ENCODE measurements at regions not wholly inside any gene's neighbourhood (a gene's known extent, or its start where the extent isn't known, plus 50 kb on each side); places are given as distances from the start of the nearest gene placed in this dataset.

DNA sequence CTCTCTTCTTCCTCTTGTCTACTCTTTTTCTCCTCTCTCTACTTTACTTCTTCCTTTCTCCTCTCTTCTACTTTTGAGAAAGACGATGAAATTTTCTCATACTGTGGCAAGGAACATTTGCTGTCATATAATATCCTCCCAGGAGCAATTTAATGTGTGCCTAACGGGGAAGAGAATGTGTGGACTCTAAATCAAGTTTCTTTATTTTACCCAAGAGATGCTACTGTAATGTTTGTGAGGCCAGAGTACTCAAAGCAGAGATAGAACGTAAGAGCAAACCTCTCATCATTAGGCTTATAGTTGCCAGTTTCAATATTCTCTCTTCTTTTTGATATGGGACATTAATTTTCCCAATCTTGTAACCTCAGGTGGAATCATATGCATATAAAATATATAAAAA is 801.4 kb downstream of the BCKDHB start:
- Histone ChIP-seq H4K20me1 (ENCODE audit: insufficient read depth, low read length) (no peaks in the 10 kb centered on the region), H3K4me2 (replicated peaks; ENCODE audit: extremely low read depth, low read length, poor library complexity, severe bottlenecking) (no peak overlapping the region), H3K36me3 (replicated peaks in 1 of 2; ENCODE audit: control insufficient read depth in 1 of 2, insufficient read depth in 2 of 2, low read length in 2 of 2) (no peaks in the 10 kb centered on the region), H3K4me3 (replicated peaks in 1 of 3; ENCODE audit: low read depth in 2 of 3, low read length in 3 of 3) (no peak overlapping the region), H3K4me1 (ENCODE audit: control insufficient read depth in 1 of 2, insufficient read depth in 2 of 2, low read length in 2 of 2) (no peaks in the 10 kb centered on the region), H2AFZ (ENCODE audit: insufficient read depth, low read depth, low read length, poor library complexity, severe bottlenecking) (no peak overlapping the region), H3K9me3 (replicated peaks in 1 of 2; ENCODE audit: control insufficient read depth in 1 of 2, insufficient read depth in 1 of 2, low read length in 2 of 2) (no peaks in the 10 kb centered on the region), H3K27ac (ENCODE audit: low read depth in 1 of 2, low read length in 2 of 2) (no peak overlapping the region), H3K79me2 (ENCODE audit: insufficient read depth, low read length) (no peaks in the 10 kb centered on the region), H3K9ac (ENCODE audit: insufficient read depth, low read length, poor library complexity, severe bottlenecking) (no peak overlapping the region), H3K27me3 (ENCODE audit: control insufficient read depth in 2 of 2, insufficient read depth in 2 of 2, low read length in 2 of 2) (no peaks in the 10 kb centered on the region)
- H3K27ac Mint-ChIP-seq, result no peak overlapping the region
- no CpG with 5 or more reads among the region's 3 CpGs for WGBS (ENCODE audit: insufficient coverage)
- TF ChIP-seq, protein P1, sequence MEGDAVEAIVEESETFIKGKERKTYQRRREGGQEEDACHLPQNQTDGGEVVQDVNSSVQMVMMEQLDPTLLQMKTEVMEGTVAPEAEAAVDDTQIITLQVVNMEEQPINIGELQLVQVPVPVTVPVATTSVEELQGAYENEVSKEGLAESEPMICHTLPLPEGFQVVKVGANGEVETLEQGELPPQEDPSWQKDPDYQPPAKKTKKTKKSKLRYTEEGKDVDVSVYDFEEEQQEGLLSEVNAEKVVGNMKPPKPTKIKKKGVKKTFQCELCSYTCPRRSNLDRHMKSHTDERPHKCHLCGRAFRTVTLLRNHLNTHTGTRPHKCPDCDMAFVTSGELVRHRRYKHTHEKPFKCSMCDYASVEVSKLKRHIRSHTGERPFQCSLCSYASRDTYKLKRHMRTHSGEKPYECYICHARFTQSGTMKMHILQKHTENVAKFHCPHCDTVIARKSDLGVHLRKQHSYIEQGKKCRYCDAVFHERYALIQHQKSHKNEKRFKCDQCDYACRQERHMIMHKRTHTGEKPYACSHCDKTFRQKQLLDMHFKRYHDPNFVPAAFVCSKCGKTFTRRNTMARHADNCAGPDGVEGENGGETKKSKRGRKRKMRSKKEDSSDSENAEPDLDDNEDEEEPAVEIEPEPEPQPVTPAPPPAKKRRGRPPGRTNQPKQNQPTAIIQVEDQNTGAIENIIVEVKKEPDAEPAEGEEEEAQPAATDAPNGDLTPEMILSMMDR (IDR thresholded peaks at IDR 0.05), result no peak
- H3K4me3 Mint-ChIP-seq, result no peak overlapping the region
- DNase-seq, result no peak
- H3K27me3 Mint-ChIP-seq (ENCODE audit: low read depth in 3 of 3), result no peaks in the 10 kb centered on the region
- H3K4me1 Mint-ChIP-seq, result no peaks in the 10 kb centered on the region
- intact Hi-C loops (cut with micrococcal nuclease), result no loop called here
- peaks cover 0 to 4% (median 2%) of the 10 kb centered on the region in 7 donors for H3K9me3 Mint-ChIP-seq
- H3K36me3 Mint-ChIP-seq, result no peaks in the 10 kb centered on the region

DNA sequence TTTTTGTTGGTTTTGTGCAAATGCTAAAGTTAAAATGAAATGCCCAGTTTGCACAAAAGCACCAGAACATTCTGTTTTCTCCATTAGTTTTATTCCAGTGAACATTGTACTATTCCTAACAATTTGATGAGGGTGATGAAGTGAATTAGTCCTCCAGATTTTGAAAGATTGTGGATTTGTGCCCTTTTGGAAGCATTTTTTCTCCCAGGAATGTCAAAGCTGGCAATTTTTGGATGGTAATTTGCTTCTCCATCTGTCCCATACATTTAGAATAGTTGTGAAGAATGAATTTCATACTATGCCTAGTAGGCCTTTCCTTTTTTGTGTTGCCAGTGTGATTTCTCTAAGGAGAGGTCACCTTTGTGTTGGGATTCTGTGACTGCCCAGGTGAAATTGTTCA is 797.2 kb downstream of the BCKDHB start:
- Histone ChIP-seq H2AFZ (ENCODE audit: insufficient read depth, low read depth, low read length, poor library complexity, severe bottlenecking) (no peak overlapping the region), H3K79me2 (ENCODE audit: insufficient read depth, low read length) (no peaks in the 10 kb centered on the region), H3K4me2 (replicated peaks; ENCODE audit: extremely low read depth, low read length, poor library complexity, severe bottlenecking) (no peak overlapping the region), H3K27ac (ENCODE audit: low read depth in 1 of 2, low read length in 2 of 2) (no peak overlapping the region), H3K4me1 (ENCODE audit: control insufficient read depth in 1 of 2, insufficient read depth in 2 of 2, low read length in 2 of 2) (no peaks in the 10 kb centered on the region), H3K4me3 (replicated peaks in 1 of 3; ENCODE audit: low read depth in 2 of 3, low read length in 3 of 3) (no peak overlapping the region), H3K27me3 (ENCODE audit: control insufficient read depth in 2 of 2, insufficient read depth in 2 of 2, low read length in 2 of 2) (no peaks in the 10 kb centered on the region), H3K9ac (ENCODE audit: insufficient read depth, low read length, poor library complexity, severe bottlenecking) (no peak overlapping the region), H3K9me3 (replicated peaks in 1 of 2; ENCODE audit: control insufficient read depth in 1 of 2, insufficient read depth in 1 of 2, low read length in 2 of 2) (peaks cover 10 to 25% of the 10 kb centered on the region in 2 donors), H4K20me1 (ENCODE audit: insufficient read depth, low read length) (no peaks in the 10 kb centered on the region), H3K36me3 (replicated peaks in 1 of 2; ENCODE audit: control insufficient read depth in 1 of 2, insufficient read depth in 2 of 2, low read length in 2 of 2) (no peaks in the 10 kb centered on the region)
- H3K4me3 Mint-ChIP-seq, result no peak overlapping the region
- peaks cover 0 to 17% (median 4%) of the 10 kb centered on the region in 7 donors for H3K9me3 Mint-ChIP-seq
- intact Hi-C loops (cut with micrococcal nuclease), result loop anchor here in 1 of 2 donors (5.0 kb wide), 1 partner anchor 594 kb away; no protein-coding TSS in a partner anchor
- no peaks in the 10 kb centered on the region for H3K4me1 Mint-ChIP-seq
- no peaks in the 10 kb centered on the region for H3K36me3 Mint-ChIP-seq
- DNase-seq, result no peak
- no peak overlapping the region for H3K27ac Mint-ChIP-seq
- TF ChIP-seq, protein P1 (IDR thresholded peaks at IDR 0.05), result no peak
- H3K27me3 Mint-ChIP-seq (ENCODE audit: low read depth in 3 of 3), result no peaks in the 10 kb centered on the region

Measured in CD14-positive monocyte (primary cell).